NCI-H1436 (cell line): ENCODE measurements at regions not wholly inside any gene's neighbourhood (a gene's known extent, or its start where the extent isn't known, plus 50 kb on each side); places are given as distances from the start of the nearest gene placed in this dataset.

ENCODE experiments used
- DNase-seq: peaks from one replicate; lab custom pipeline; 2025; lab: John Stamatoyannopoulos, UW

- DNase-seq: no peak
These were observed 149.1 kb downstream of the BMP4 start for GRCh38 chr14:53807542-53807941.

- no peak for DNase-seq
These were observed 149.5 kb downstream of the BMP4 start for GRCh38 chr14:53807108-53807507.

DNA sequence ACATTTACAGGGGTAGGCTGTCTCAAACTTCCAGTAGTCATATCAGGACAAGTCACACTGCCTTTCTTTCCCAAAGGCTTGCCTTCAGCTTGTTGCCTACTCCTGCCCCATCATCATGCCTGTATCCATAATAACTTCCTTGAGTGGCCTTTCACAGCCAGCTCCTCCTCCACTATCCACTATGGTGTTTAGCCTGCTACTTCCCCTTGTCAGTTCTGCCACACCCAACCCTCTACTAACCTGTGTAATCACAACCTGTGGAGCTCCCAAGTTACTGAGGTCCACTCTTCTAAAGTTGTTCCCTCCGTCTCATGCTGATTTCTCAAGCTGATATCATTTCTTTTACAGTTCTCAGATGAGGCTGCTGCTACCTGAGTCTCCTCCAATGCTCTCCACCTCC, 159.9 kb downstream of the BMP4 start:
- no peak for DNase-seq

DNA sequence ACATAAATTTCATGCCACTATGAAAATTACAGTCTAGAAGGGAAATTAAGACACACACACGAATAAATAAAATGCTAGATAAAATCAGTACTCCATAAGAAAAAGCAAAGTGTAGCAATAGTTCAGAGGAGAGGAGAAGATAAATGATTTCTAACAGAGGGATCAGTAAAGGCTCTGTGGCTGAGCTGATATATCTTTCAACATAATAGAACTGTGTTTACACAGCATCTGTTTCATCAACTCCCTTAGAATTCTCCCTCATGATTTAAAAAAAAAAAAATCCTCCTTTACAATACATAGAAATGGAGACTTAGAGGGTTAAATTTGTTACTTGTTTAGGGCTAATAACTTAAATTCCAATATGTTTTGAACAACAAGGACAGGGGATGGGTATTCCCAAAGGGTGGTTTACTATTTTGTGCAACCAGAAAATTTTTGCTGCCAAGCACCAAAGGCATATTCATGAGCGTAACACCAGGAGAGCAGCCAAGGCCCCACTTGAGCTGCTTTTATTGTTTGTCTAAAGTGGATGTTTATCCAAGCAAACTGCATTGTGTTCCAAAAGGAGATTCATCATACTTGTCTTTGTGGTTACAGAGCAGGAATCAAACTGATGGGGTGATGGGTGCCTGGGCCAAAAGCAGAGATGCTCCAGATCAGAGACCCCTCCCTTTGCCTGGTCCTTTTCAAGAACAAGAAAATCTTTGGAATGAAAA, 162.7 kb downstream of the BMP4 start:
- no peak for DNase-seq

DNA sequence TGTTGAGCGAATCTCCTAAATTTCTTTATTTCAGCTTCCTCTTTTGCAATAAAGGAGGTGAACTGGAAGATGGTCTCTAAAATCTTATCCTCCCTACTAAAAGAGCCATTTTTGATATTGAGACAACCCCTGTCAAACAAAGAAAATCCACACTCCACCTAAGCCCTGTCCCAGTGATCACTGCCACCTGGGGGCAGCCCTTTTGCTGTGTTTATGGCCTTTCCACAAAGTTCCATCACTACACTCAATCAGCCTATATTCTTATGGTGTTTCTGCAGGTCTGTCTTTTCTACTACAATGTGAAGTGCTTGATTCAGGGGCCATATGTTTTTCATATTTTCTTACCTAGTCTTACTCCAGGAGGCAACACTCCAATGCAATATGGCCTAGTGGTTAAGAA, 163.7 kb downstream of the BMP4 start:
- no peak for DNase-seq

GRCh38 chr14:53790731-53791500, 165.7 kb downstream of the BMP4 start:
- no peak for DNase-seq

- no peak for DNase-seq
These were observed 168.1 kb downstream of the BMP4 start for GRCh38 chr14:53788566-53788965.

DNA sequence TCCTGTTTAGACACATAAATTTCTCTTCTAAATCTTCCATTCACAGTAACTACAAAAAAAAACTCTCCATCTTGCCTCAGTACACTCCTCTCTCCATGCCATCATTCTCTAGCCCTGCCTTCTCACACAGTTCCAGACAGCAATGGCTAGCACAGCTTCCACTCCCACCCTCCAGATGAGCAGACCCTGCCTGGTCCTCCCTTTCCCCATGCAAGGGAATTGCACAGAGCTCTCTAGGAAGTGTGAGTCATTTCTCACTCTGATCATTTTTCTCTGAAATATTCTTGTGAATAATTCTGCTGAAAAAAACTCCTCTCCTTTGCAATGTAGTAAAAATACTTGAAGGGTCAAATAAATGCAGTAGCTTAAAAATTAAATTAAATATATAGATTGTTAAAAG, 170.6 kb downstream of the BMP4 start:
- no peak for DNase-seq

GRCh38 chr14:53784688-53785087, 171.9 kb downstream of the BMP4 start:
- DNase-seq: no peak

DNA sequence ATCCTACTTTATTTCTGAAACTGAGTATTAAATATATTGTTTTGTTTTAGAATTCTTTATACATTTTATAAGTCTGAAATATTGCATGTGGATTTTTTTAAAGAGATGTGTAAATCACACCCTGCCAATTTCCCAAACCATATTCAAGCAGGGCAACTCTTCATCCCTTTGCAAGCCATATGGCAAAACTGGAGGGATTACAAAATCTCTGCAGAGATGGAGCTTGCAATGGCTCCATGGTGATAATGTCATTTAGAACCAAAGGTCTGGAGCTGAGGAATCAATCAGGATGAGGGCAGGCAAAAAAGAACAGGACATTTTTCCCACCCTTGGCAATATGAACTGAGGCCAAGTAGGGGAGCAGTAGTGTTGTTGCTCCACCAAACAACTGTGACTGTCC, 173.4 kb downstream of the BMP4 start:
- DNase-seq: no peak

DNA sequence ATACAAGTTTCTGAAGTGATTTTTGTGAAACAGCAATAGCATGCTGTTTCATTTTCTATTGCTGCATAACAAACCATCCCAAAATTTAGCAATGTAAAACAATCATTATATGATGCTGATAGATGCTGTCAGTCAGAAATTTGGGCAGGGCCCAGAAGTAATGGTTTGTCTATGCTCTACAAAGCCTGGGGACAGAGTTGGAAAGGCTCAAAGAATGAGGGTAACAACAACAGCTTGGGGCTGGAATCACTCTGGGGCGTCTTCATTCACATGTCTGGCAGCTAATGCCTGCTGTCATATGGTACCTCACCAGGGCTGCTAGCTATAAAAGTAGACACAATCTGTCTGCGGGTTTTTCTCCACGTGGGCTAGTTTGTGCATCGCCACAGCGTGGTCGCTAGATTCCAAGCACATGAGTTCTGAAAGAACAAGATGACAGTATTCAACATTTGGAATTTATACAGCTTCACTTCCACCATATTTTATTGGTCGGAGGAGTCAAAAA, 176.5 kb downstream of the BMP4 start:
- no peak for DNase-seq

DNA sequence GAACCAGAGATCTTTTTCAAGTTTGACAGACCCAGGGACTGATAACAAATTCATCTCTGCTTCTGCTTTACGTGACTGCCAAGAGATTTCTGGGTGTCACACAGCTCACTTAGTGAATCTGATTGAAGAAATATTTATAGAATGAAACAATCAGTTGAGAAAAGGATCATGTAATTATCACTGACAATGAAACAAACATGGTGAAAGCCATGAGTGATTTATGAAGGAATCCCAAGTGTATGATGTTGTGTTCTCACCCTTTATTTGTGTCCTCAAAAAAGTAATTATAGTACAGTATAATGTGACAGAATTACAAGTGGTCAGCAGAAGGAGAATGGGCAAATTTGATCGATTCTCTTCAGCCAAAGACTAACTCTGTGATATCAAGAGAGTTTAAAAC, 177.3 kb downstream of the BMP4 start:
- no peak for DNase-seq

- DNase-seq: no peak
These were observed 178.4 kb downstream of the BMP4 start for GRCh38 chr14:53778263-53778662.

GRCh38 chr14:53772936-53773335, 183.7 kb downstream of the BMP4 start:
- DNase-seq: no peak

DNA sequence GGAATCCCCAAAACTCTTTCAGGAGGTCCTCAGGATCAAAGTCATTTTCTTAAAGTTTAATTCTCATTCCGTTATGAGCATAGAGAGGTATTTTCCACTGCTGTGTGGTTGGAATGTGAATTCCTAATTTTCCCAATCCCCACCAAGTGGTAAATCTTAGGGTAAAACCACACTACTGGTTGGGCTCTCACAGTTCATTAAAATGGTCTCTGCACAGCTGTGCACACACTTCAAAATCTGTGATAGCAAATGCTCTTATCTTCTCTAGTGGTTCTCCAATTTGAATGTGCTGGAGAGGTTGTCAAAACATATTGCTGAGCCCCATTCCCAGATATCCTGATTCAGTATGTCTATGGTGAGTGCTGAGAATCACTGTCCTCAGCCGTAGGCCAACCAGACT, 189.1 kb downstream of the BMP4 start:
- no peak for DNase-seq

DNA sequence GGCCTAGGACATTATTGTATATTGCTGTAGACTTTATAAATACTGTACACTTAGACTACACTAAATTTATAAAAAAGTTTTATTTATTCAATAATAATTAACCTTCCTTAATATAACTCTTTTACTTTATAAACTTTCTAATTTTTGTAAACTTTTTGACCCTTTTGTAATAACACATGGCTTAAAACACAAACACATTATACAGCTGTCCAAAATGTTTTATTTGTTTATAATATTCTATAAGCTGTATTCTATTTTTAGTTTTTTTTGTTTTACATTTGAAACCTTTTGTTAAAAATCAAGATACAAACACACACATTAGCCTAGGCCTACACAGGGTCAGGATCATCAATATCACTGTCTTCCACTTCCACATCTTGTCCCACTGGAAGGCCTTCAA, 190.0 kb downstream of the BMP4 start:
- no peak for DNase-seq

- DNase-seq: no peak
These were observed 190.5 kb downstream of the BMP4 start for GRCh38 chr14:53766106-53766505.

DNA sequence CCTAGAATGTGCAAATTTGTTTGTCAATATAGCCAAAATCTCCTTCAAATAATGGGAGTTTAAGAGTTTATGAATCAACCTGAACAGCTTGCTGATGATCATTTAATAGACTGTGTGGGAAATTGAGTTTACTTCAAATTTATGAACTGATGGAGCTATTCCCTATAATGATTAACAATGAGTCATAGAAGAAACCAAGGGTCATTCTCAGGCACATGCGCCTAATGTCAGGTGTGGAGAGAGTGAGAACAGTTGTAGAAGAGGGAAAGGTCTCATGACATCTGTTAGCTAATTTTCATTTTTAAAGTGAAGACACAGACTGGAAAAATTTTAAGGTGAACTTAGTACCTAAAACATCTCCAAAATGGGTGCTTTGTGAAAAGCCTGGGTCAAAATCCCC, 191.8 kb downstream of the BMP4 start:
- DNase-seq: no peak

- no peak for DNase-seq
These were observed 198.5 kb downstream of the BMP4 start for GRCh38 chr14:53758141-53758540.

GRCh38 chr14:53757732-53758131, 198.9 kb downstream of the BMP4 start:
- no peak for DNase-seq

DNA sequence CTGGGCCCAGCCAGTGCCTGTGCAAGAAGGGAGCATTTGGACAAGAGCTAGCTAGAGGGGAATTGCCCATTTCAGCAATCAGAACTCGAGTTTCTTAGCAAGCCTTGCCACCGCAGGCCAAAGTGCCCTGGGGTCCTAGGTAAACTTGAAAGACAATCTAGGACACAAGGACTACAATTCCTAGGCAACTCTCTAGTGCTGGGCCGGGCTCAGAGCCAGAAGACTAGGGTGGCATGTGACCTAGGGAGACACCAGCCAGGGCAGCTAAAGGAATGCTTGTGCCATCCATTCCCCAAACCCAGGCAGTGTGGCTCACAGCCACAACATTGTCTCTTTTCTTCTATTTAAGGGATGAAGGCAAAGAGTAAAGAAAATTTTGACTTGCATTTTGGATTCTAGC, 205.0 kb downstream of the BMP4 start:
- no peak for DNase-seq

DNA sequence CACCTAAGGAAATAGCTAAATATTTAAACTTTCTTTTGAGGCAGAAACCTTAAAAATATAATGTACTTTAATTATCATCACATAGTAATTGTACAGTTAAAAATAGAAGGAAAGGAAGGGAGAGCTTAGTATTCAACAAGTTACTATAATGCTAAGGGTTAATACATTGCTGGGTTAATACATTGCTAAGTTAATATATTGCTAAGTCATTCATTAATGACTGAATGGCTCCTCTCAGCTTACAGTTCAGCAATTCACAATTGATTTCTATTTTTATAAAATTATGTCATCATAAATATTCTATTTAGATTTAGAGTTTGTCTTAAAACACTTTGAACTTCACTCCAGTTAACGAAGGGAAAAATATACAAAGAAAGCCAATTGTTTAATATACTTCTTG, 207.9 kb downstream of the BMP4 start:
- DNase-seq: no peak

GRCh38 chr14:53744857-53745256, 211.8 kb downstream of the BMP4 start:
- DNase-seq: no peak

DNA sequence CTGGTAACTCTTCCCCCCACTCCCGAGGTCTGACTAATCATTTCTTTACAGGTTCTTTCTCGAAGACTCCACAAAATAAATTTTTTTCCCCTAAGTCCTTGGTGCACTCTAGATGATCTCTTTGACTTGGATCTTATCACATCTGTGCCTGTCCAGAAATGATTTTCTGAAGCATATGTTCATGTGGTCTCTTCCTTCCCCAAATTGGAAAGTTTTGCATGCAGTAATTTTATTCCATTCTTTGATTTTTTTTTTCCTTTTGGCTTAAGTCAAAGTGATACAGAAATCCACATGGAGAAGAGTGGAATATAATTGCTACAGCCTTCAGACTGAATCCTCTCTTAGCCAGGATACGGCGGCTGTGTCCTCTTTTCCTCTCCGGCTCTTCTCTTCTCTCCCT, 213.3 kb downstream of the BMP4 start:
- DNase-seq: no peak
